IgD-negative memory B cell (primary cell): ENCODE measurements at regions not wholly inside any gene's neighbourhood (a gene's known extent, or its start where the extent isn't known, plus 50 kb on each side); places are given as distances from the start of the nearest gene placed in this dataset.

ENCODE experiments used
- H3K27ac Mint-ChIP-seq, 3 donors: one replicate each; pipeline ENCODE4 v1.8.0; 2020 to 2022; ENCODE audit warnings: mild to moderate bottlenecking in 3 of 3, mixed read lengths in 3 of 3, moderate library complexity in 1 of 3
- H3K27me3 Mint-ChIP-seq: one replicate; pipeline ENCODE4 v1.8.0; 2021; ENCODE audit warnings: mixed read lengths
- H3K36me3 Mint-ChIP-seq: one replicate; pipeline ENCODE4 v1.8.0; 2020; ENCODE audit warnings: mild to moderate bottlenecking, mixed read lengths
- H3K4me1 Mint-ChIP-seq, 3 donors: one replicate each; pipeline ENCODE4 v1.8.0; 2020 to 2022; ENCODE audit warnings: mixed read lengths in 3 of 3, mild to moderate bottlenecking in 1 of 3
- H3K4me3 Mint-ChIP-seq, 4 donors: one replicate each; pipeline ENCODE4 v1.8.0; 2020 to 2022; ENCODE audit warnings: mild to moderate bottlenecking in 4 of 4, mixed read lengths in 4 of 4, moderate library complexity in 3 of 4
- H3K9me3 Mint-ChIP-seq, 3 donors: one replicate each; pipeline ENCODE4 v1.8.0; 2020 to 2021; ENCODE audit warnings: mixed read lengths in 3 of 3, mild to moderate bottlenecking in 1 of 3

- Mint-ChIP-seq H3K27me3 (peaks cover 8% of the 10 kb centered on the region), H3K9me3 (no peaks in the 10 kb centered on the region), H3K27ac (no peak overlapping the region), H3K4me1 (no peaks in the 10 kb centered on the region), H3K36me3 (no peaks in the 10 kb centered on the region), H3K4me3 (no peak overlapping the region)
Measured at GRCh38 chr9:134967547-134967930, 49.8 kb upstream of the FCN1 start.

GRCh38 chr9:134968011-134968822 lies 50.5 kb upstream of the FCN1 start:
- no peak overlapping the region for H3K27ac Mint-ChIP-seq
- H3K4me1 Mint-ChIP-seq = no peaks in the 10 kb centered on the region
- H3K9me3 Mint-ChIP-seq = no peaks in the 10 kb centered on the region
- peaks cover 8% of the 10 kb centered on the region for H3K27me3 Mint-ChIP-seq
- H3K4me3 Mint-ChIP-seq = no peak overlapping the region
- no peaks in the 10 kb centered on the region for H3K36me3 Mint-ChIP-seq

- H3K27ac Mint-ChIP-seq = no peak overlapping the region
- no peak overlapping the region for H3K4me3 Mint-ChIP-seq
- no peaks in the 10 kb centered on the region for H3K4me1 Mint-ChIP-seq
- no peaks in the 10 kb centered on the region for H3K9me3 Mint-ChIP-seq
- H3K27me3 Mint-ChIP-seq = peaks cover 8% of the 10 kb centered on the region
- no peaks in the 10 kb centered on the region for H3K36me3 Mint-ChIP-seq
Measured at GRCh38 chr9:134968823-134969090, 51.0 kb upstream of the FCN1 start.

DNA sequence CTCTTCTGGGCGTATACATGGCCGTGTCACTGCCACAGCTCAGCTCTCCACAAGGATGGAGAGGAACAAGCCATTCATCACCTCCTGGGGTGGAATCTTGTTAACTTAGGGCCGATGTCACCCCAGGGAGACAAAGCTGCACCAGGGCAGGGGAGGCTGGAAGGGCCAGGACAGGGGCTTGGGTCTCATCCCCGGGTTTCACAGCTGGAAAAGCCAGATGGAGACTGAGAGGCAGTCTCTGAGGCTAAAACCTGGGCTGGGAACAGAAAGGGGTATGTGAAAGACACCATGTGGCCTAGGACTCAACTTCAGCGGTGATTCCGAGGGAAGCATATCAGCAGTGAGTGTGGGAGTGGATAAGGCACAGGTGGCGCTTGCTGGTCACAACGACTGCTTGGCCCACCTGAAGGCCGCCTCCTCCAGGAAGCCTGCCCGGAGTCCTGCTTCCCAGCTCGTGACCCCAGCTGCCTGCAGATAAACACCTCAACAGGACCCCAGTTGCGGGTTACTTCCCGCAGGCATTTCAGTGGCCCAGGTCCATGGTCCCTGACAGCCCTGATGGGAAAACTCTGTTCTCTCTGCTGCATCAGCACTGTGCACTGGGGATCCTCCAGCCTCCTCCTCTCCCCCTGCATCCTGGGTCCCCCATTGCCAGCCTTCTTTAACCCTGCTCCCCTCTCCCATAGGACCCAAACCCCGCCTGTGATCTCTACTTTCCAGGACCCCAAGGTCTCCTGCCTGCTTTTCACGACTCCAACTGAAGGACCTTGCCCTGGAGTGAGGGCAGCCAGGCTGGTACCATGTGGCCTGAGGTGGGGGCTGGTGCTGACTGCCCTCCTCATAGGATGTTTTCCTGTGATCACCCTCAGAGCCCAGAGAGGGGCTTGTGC lies 51.7 kb upstream of the FCN1 start:
- no peak overlapping the region for H3K4me3 Mint-ChIP-seq
- H3K36me3 Mint-ChIP-seq = no peaks in the 10 kb centered on the region
- H3K9me3 Mint-ChIP-seq = no peaks in the 10 kb centered on the region
- H3K4me1 Mint-ChIP-seq = no peaks in the 10 kb centered on the region
- no peak overlapping the region for H3K27ac Mint-ChIP-seq
- peaks cover 5% of the 10 kb centered on the region for H3K27me3 Mint-ChIP-seq

DNA sequence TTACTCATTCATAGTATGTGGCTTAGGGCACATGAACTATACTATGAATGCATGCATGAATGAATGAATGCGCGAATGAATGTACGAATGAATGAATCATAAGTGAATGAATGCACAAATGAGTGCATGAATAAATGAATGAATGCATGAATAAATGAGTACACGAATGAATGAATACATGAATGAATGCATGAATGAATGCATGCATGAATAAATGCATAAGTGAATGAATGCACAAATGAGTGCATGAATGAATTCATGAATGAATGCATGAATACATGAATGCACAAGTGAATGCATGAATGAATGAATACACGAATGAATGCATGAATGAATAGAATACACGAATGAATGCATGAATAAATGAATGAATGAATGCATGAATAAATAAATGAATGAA lies 52.5 kb upstream of the FCN1 start:
- Mint-ChIP-seq H3K27me3 (peaks cover 5% of the 10 kb centered on the region), H3K27ac (no peak overlapping the region), H3K9me3 (no peaks in the 10 kb centered on the region), H3K4me3 (no peak overlapping the region), H3K4me1 (no peaks in the 10 kb centered on the region), H3K36me3 (no peaks in the 10 kb centered on the region)

- H3K4me3 Mint-ChIP-seq = no peak overlapping the region
- no peak overlapping the region for H3K27ac Mint-ChIP-seq
- no peaks in the 10 kb centered on the region for H3K36me3 Mint-ChIP-seq
- H3K4me1 Mint-ChIP-seq = no peaks in the 10 kb centered on the region
- peaks cover 2% of the 10 kb centered on the region for H3K27me3 Mint-ChIP-seq
- no peaks in the 10 kb centered on the region for H3K9me3 Mint-ChIP-seq
Measured at GRCh38 chr9:134970719-134971118, 53.0 kb upstream of the FCN1 start.

DNA sequence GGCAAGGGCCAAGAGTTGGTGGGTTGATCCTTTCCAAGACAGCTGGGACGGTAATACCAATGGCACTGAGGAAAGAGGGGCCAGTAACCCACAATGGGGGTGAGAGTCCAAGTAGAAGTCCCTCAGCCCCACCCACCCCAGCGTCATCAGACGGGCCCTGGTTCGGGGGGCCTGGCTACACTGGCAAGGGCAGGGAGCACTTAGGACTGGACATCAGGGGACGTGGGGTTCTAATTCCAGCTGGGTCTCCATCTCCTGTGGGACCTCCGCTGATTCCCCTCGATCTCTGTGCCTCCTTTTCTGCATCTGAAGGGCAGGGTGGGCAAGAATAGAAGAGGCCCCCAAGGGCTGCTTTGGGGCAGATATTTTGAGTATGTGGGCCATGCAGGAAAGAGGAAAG lies 53.5 kb upstream of the FCN1 start:
- no peak overlapping the region for H3K4me3 Mint-ChIP-seq
- peaks cover 2% of the 10 kb centered on the region for H3K27me3 Mint-ChIP-seq
- peak overlapping the region in 1 of 3 donors; percentile 39 for H3K27ac Mint-ChIP-seq
- H3K9me3 Mint-ChIP-seq = no peaks in the 10 kb centered on the region
- no peaks in the 10 kb centered on the region for H3K36me3 Mint-ChIP-seq
- H3K4me1 Mint-ChIP-seq = no peaks in the 10 kb centered on the region

- H3K9me3 Mint-ChIP-seq = no peaks in the 10 kb centered on the region
- H3K27ac Mint-ChIP-seq = no peak overlapping the region
- H3K27me3 Mint-ChIP-seq = peaks cover 2% of the 10 kb centered on the region
- H3K36me3 Mint-ChIP-seq = no peaks in the 10 kb centered on the region
- H3K4me1 Mint-ChIP-seq = no peaks in the 10 kb centered on the region
- H3K4me3 Mint-ChIP-seq = no peak overlapping the region
Measured at GRCh38 chr9:134971696-134972095, 54.0 kb upstream of the FCN1 start.

DNA sequence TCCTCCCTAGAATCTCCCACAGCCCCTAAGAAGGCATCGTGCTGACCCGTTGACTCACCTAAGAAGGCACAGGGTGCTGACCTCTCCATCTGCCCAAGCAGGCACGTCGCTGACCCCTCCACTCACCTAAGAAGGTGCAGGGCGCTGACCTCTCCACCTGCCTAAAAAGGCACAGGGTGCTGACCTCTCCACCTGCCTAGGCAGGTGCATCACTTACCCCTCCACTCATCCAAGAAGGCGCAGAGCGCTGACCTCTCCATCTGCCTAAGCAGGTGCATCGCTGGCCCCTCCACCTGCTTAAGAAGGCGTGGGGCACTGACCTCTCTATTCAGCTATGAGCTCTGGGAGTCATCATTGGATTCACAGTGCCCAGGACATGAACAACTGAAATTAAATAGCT lies 54.4 kb upstream of the FCN1 start:
- peaks cover 2% of the 10 kb centered on the region for H3K27me3 Mint-ChIP-seq
- H3K27ac Mint-ChIP-seq = no peak overlapping the region
- no peaks in the 10 kb centered on the region for H3K9me3 Mint-ChIP-seq
- no peaks in the 10 kb centered on the region for H3K4me1 Mint-ChIP-seq
- H3K36me3 Mint-ChIP-seq = no peaks in the 10 kb centered on the region
- peak overlapping the region in 1 of 4 donors; percentile 17 for H3K4me3 Mint-ChIP-seq

GRCh38 chr9:134975253-134975652 lies 57.5 kb upstream of the FCN1 start:
- Mint-ChIP-seq H3K4me1 (no peaks in the 10 kb centered on the region), H3K27ac (no peak overlapping the region), H3K36me3 (no peaks in the 10 kb centered on the region), H3K4me3 (no peak overlapping the region), H3K9me3 (peaks cover 0 to 2% (median 0%) of the 10 kb centered on the region in 3 donors), H3K27me3 (peaks cover 2% of the 10 kb centered on the region)

- H3K9me3 Mint-ChIP-seq = peaks cover 0 to 3% (median 0%) of the 10 kb centered on the region in 3 donors
- H3K4me1 Mint-ChIP-seq = no peaks in the 10 kb centered on the region
- peaks cover 2% of the 10 kb centered on the region for H3K27me3 Mint-ChIP-seq
- H3K27ac Mint-ChIP-seq = no peak overlapping the region
- no peak overlapping the region for H3K4me3 Mint-ChIP-seq
- no peaks in the 10 kb centered on the region for H3K36me3 Mint-ChIP-seq
Measured at GRCh38 chr9:134976403-134976802, 58.7 kb upstream of the FCN1 start.

DNA sequence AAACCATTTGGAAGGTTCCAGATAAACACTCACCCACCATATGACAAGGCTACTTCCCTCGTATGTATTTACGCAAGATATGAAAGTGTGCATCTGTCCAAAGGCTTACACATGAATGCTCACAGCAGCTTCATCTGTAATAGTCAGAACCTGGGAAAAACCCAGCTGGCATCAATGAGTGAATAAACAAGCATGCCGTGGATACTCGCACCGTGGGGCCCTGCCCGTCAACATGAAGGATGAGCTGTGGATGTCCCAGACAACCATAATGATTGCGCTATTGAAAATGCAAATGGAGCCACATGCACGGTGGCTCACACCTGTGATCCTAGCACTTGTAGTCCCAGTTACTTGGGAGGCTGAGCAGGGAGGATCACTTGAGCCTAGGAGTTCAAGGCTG lies 60.6 kb upstream of the FCN1 start:
- Mint-ChIP-seq H3K9me3 (peaks cover 0 to 3% (median 0%) of the 10 kb centered on the region in 3 donors), H3K4me1 (no peaks in the 10 kb centered on the region), H3K27ac (no peak overlapping the region), H3K4me3 (no peak overlapping the region), H3K36me3 (no peaks in the 10 kb centered on the region), H3K27me3 (no peaks in the 10 kb centered on the region)

DNA sequence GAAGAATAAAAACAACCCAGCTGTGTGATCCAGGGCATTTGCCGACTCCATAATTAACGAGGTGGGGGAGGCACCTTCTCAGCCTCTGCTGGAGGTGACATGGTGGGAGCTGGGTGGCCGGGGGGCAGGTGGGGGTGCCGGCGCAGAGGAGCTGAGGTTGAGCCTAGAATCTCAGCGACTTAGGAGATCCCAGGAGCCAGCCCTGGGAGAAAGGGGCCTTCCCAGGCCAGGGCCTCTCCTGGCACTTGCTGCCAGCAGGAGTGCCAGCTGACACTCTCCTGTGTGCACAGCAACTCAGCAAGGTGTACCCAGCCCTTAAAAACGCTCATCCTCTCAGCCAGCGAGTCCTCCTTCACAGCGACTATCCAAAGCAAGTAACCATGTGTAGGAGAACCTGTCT lies 62.8 kb upstream of the FCN1 start:
- H3K4me1 Mint-ChIP-seq = no peaks in the 10 kb centered on the region
- H3K27ac Mint-ChIP-seq = no peak overlapping the region
- no peaks in the 10 kb centered on the region for H3K27me3 Mint-ChIP-seq
- no peaks in the 10 kb centered on the region for H3K36me3 Mint-ChIP-seq
- H3K4me3 Mint-ChIP-seq = no peak overlapping the region
- H3K9me3 Mint-ChIP-seq = peaks cover 0 to 3% (median 0%) of the 10 kb centered on the region in 3 donors

DNA sequence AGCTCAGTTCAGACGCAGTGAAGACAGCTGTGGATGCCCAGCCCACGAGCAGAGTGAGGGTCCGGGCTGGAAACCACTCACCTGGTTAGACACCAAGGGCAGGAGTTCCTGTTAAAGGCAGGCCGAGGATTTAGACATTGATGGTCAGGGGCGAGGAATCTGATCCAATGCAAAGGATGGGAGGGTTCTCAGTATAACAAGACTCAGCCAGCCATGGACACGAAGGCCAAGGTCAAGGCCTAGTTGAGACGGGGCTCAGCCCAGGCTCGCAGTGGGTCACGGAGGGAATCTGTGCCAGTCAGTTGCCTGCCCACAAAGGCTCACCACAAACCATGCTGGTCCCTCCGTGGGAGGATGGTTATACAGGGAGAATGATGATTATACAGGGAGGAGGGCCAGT lies 63.3 kb upstream of the FCN1 start:
- Mint-ChIP-seq H3K4me3 (no peak overlapping the region), H3K4me1 (no peaks in the 10 kb centered on the region), H3K9me3 (peaks cover 0 to 3% (median 0%) of the 10 kb centered on the region in 3 donors), H3K27me3 (no peaks in the 10 kb centered on the region), H3K27ac (no peak overlapping the region), H3K36me3 (no peaks in the 10 kb centered on the region)

- Mint-ChIP-seq H3K27me3 (no peaks in the 10 kb centered on the region), H3K9me3 (peaks cover 0 to 3% (median 2%) of the 10 kb centered on the region in 3 donors), H3K4me3 (no peak overlapping the region), H3K4me1 (no peaks in the 10 kb centered on the region), H3K27ac (peak overlapping the region in 1 of 3 donors; percentile 59), H3K36me3 (no peaks in the 10 kb centered on the region)
Measured at GRCh38 chr9:134981829-134982228, 64.1 kb upstream of the FCN1 start.

- Mint-ChIP-seq H3K4me1 (no peaks in the 10 kb centered on the region), H3K36me3 (peaks cover 2% of the 10 kb centered on the region), H3K9me3 (peaks cover 4 to 5% (median 4%) of the 10 kb centered on the region in 3 donors), H3K27me3 (no peaks in the 10 kb centered on the region), H3K4me3 (no peak overlapping the region), H3K27ac (no peak overlapping the region)
Measured at GRCh38 chr9:134982311-134982710, 64.6 kb upstream of the FCN1 start.
